Cerebellar nuclear complex (tissue), 1 donor: ENCODE measurements at regions not wholly inside any gene's neighbourhood (a gene's known extent, or its start where the extent isn't known, plus 50 kb on each side); places are given as distances from the start of the nearest gene placed in this dataset.
"Not testable (repeated sequence)": the region's sequence is repeated elsewhere in the genome, so short reads cannot be mapped to it uniquely, and the experiment has no call there.

ENCODE experiments used
- DNase-seq, 2 experiments: peaks; one replicate each; lab custom pipeline; 2025; lab: John Stamatoyannopoulos, UW

DNA sequence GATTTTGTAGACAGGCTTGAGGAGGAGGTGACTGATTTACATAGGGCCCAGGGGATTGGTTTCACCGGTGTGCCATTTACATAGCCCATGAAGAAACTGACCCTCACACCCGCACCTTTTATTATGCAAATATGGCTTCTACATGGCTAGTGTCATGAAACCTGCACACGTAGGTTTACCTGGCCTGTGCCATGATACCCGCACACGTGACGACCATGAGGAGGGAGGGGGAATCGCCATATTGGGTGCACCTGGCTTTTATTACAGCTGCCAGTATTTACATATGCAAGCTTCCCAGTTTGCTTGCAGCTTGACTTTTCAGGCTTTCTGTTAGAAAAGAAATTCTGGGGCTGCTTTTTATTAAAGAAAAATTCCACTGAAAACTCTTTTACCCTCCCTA is 359.7 kb downstream of the ADAM29 start:
- DNase-seq: no peak

- DNase-seq: no peak
These were observed 362.0 kb downstream of the ADAM29 start for GRCh38 chr4:175280153-175280552.

- no peak for DNase-seq
These were observed 363.7 kb downstream of the ADAM29 start for GRCh38 chr4:175281894-175282293.

- no peak for DNase-seq
These were observed 364.2 kb downstream of the ADAM29 start for GRCh38 chr4:175282407-175282806.

- DNase-seq: no peak
These were observed 372.2 kb downstream of the ADAM29 start for GRCh38 chr4:175290401-175290800.

- DNase-seq: no peak
These were observed 379.9 kb downstream of the ADAM29 start for GRCh38 chr4:175297965-175298565.

DNA sequence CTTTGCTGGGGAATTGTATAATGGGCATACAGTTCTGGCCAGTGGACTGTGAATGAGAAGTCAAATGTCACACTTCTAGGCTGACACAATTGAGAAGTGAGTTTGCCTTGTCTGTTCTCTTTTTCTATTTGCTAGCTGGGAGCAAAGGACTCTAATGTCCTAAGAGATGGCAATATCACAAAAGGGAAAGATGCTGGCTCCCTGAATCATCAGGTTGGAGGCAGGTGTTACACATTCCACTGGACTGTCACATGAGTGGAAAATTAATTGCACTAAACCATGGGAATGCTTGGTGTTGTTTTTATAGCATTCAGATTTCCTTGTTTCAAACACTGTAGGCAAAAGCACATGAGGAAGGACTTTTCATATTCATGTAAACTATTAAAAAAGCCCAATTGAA is 388.3 kb downstream of the ADAM29 start:
- DNase-seq: no peak

- DNase-seq: no peak
These were observed 389.2 kb downstream of the ADAM29 start for GRCh38 chr4:175307326-175307725.

GRCh38 chr4:175308236-175308635 is 390.1 kb downstream of the ADAM29 start:
- DNase-seq: no peak

DNA sequence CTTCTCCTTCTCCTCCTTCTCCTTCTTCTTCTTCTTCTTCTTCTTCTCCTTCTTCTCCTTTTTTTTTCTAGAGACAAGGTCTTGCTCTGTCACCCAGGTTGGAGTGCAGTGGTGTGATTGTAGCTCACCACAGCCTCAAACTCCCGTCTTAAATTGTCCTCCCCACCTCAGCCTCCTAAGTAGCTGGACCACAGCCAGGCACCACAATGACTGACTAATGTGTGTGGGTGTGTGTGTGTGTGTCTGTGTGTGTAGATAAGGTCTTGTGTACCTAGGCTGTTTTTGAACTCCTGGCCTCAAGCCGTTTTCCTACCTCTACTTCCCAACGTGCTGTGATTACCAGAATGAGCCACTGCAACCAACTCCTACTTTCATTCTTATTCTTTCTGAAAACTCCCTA is 390.9 kb downstream of the ADAM29 start:
- DNase-seq: no peak

GRCh38 chr4:175325230-175325629 is 407.1 kb downstream of the ADAM29 start:
- no peak for DNase-seq

- DNase-seq: no peak
These were observed 408.6 kb downstream of the ADAM29 start for GRCh38 chr4:175326796-175327195.

DNA sequence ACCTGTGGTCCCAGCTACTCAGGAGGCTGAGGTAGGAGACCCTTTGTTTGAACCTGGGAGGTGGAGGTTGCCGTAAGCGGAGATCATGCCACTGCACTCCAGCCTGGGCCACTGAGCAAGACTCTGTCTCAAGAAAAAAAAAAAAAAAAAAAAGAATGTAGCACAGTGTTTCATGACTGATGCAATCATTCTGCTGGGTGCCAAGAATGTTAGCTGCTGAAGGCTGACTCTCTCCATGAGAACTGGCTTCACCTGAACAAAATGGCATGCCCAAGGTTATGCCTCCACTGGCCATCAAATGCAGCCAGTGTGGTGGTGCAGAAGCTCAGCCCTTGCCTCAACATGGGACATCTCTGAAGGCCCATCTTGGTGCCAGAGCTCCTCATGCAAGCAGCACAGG is 412.1 kb downstream of the ADAM29 start:
- no peak for DNase-seq

GRCh38 chr4:175330652-175331051 is 412.5 kb downstream of the ADAM29 start:
- no peak for DNase-seq

DNA sequence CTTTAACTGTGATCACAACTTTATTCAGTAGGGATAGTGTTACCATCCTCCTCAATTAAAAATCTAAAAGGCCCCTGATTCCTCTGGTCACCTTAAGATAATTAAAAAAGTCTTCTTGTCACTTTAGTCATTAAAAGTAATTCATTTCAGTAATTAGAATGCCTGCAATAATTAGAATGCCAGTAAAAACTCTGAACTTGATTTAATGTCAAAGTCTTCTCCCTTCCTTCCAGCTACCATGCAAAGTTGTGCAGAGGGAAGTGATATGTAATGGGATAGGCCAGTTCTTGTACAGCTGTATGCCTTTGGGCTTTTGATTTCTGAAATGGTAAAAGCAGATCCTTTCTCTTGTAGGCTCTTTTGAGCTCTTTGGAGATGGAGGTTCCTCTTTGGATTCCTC is 417.2 kb downstream of the ADAM29 start:
- no peak for DNase-seq

DNA sequence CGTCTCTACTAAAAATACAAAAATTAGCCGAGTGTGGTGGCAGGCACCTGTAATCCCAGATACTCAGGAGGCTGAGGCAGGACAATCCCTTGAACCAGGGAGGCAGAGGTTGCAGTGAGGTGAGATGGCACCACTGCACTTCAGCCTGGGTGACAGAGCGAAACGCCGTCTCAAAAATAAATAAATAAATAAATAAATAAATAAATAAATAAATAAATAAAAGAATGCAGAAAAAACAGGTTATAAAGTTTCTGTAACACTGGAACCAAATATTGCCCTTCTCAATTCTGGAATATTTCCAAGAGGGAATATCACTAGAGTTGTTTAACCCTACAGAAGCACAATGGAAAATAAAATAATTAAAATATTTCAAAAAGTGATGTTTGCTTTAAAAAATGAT is 418.4 kb downstream of the ADAM29 start:
- not testable (repeated sequence) for DNase-seq

DNA sequence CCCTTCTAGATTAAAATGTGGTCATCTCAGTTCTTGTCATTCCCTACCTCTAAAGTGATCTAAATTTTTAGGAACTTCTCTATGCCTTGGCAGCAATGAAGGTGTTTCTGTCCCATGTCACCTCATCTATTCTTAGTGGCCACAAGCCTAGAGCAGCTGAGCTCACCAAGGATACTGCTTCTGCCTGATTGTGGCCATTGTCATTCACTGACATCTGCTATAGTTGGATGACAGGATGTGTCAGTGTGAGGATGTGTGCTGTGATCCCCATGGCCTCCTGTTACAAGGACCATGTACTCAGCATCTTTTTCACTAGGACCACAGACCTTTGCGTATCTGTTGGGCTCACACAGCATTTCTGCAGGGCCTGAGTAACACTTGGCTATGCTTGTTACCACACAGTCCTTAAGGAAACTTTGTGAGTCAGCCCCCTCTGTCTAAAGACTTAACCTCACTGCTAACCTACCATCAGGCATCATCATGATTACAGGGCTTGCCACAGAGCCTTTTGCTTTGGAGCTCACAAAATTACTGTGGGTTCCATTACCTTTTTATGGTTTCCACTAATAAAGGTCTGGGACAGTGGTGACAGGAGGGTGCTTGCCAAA is 421.0 kb downstream of the ADAM29 start:
- DNase-seq: no peak

- no peak for DNase-seq
These were observed 423.1 kb downstream of the ADAM29 start for GRCh38 chr4:175341203-175341755.

DNA sequence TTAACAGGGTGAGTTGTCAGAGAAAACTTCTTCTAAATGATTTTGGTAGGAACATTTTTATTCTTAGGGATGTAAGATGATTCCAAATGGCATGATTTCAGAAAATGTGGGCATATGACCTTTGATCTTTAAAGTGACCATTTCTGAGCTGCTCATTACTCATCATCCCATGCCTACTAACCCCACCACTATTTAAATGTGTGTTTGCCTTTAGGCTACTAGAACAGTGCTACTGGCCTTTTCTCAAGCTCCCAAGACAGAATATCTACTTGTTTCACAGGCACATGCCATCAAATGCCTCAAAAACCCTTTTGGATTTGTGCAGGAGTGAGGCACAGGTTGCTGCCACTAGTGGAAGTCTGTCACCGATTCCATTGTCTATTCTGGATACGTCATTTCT is 428.2 kb downstream of the ADAM29 start:
- DNase-seq: no peak

GRCh38 chr4:175350246-175350645 is 432.1 kb downstream of the ADAM29 start:
- DNase-seq: no peak

GRCh38 chr4:175351473-175351872 is 433.3 kb downstream of the ADAM29 start:
- no peak for DNase-seq

- DNase-seq: no peak
These were observed 443.0 kb downstream of the GPM6A start for GRCh38 chr4:175369087-175369486.

DNA sequence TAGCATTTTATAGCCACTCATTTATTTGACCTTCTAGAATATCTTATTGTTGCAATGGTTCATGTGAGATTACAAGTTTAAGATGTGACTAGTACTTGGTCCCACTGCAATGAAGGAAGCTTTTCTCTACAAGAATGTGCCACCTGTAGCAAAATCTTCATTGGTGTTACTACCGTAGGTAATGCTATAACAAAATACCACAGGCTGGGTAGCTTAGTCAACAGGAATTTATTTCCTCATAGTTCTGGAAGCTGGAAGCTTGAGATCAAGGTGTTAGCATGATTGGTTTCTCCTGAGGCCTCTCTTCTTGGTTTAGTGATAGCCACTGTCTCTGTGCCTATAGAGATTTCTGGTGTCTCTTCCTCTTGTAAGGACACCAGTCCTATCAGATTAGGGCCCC is 441.0 kb downstream of the GPM6A start:
- no peak for DNase-seq

DNA sequence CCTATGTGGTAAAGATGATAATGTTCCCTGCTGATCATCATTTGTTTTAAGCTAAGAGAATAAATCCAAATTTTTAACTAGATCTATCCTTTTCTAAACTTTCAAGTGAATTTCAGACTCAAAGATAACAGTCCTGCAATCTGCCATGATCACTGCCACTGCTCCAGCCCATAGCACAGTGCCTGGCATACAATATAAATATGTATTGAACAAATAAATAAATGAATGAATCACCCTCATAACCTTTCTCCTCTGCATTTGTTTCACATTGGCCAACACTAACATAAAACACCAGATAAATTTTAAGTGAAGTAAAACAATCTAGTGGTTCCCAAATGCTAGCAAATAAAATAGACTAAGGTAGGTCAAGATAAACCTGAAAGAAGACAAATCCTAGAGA is 439.0 kb downstream of the GPM6A start:
- no peak for DNase-seq
